LHCN-M2 (cell line): ENCODE measurements at regions not wholly inside any gene's neighbourhood (a gene's known extent, or its start where the extent isn't known, plus 50 kb on each side); places are given as distances from the start of the nearest gene placed in this dataset.

Experiments
- DNase-seq: peaks from one replicate; pipeline ENCODE4 v3.0.0-alpha.2; 2012; ENCODE audit warnings: low read depth

DNA sequence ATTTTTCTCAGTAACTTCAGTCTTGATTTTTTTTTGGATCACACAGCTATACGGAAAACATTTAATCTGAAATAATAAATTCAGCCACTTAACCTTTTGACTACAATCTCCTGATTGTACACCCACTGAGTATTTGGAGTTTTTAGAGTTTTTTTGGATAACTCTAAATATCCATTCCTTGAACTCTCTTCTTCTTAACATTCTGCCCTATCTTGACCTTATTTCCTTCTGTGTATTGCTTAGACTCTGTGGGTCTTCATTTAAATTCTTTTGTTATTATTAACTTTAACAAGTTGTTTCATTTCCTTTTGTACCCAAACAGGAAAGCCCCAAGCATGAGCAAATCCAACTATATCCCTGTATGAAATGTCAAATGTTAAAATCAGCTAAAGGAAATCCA is 170.2 kb upstream of the PTCHD4 start:
- DNase-seq, result no peak

DNA sequence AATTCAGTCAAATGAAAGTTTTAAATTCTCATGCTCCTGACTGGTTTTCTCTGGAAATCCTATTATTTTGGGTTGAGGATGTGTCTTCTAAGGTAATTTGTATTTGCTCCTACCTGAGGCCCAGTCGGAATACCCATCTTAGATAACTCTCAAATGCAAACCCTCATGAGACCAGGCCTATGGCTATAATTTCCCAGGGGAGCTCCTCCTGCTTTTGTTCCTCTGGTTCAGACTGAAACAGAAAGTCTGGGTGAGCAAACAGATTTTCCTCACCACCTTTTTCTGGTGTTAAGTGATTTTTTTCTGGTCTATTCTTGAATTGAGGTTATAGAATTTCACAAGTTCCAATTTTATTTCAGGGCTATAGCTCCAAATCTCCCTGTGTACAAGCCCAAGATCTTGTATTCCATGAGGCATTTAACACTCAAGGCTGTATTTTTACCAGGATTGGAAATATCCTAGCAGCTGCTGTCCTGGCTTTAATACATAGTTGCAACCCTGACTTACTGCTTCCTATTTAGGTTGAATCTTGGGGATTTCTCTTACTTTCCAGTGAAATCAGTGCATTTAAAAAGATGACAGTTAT is 169.1 kb upstream of the PTCHD4 start:
- no peak for DNase-seq

DNA sequence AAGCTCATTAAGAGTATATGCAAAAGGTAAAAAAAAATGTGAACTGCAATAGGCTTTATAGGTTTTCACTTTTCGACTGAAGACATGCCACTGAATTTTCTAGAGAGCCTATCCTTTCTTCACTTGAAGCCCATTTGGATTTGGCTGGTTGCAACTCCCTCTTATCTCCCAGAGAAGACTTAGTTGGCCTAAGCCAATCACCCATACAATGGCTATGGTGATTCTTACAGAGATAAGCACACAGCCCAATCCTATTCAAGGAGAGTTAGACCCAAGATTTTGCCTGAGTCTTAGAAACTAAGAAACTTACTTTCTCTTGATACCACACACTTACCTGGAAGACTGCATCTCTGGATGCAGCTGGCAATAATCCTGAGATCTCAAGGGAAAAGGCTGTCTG is 167.3 kb upstream of the PTCHD4 start:
- no peak for DNase-seq

DNA sequence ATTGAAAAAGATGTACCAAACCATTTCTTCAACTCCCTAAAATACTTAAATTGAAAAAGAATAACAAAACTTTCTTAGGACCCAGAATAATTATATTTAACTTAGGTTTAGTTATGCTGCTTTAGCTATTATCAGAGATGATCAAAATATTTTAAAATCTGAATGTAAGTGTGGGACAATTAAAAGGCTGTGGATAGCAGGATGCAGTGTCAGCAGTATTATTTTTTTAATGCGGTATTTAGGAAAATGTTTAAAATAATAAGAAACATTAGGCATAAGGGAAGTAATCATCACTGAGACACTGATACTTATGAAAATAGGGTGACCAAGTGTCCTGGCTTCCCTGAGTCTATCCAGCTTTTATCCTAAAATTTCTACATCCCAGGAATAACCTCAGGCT is 161.5 kb upstream of the PTCHD4 start:
- no peak for DNase-seq

DNA sequence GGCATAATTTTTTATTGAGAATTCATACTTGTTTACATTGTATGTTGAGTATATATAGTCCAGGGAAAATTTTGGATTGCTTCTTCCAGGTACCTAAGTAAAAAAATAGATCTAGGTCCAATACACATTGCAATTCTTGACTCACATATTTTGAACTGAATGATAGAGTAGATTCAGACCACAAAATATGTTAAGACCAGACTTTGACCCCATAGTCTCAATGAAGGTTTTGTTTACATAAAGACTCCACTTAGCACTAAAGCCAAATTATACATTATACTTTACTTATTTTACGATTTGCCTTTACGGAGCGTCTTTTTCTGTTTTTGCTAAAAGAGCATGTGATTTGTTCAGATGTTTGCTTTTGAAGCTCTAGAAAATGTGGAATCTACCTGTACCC is 144.1 kb upstream of the PTCHD4 start:
- no peak for DNase-seq

- DNase-seq, result no peak
Observed at GRCh38 chr6:48249071-48249470, 138.1 kb upstream of the PTCHD4 start.

DNA sequence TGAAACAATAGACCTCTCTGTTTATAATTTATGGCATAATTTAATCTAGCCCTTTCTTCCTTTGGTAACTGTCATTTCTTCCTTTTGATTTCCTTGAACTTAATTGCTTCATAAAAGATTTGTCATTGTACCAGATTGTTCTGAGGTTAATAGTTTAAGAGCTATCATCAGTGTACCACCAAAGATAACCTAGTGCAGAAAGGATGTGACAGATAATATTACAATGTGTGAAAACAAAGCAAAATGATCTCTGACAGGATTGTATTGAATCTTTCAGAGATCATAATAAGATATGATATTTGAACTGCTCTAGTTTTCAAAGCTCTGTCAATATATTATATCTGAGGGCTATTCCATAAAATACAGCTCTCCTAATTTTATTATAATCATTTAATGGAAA is 132.1 kb upstream of the PTCHD4 start:
- no peak for DNase-seq

GRCh38 chr6:48240287-48240686 is 129.3 kb upstream of the PTCHD4 start:
- DNase-seq, result no peak

DNA sequence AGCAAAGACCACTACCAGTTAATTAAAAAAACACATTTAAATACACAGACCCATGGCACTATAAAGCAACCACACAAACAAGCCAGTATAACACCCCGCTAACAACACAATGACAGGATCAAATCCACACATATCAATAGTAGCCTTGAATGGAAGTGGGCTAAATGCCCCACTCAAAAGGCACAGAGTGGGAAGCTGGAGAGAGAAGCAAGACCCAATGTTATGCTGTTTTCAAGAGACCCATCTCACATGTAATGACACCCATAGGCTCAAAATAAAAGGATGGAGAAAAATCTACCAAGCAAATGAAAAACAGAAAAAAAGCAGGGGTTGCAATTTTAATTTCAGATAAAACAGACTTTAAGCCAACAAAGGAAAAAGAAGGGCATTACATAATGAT is 125.4 kb upstream of the PTCHD4 start:
- no peak for DNase-seq

GRCh38 chr6:48233063-48233462 is 122.1 kb upstream of the PTCHD4 start:
- DNase-seq, result no peak

DNA sequence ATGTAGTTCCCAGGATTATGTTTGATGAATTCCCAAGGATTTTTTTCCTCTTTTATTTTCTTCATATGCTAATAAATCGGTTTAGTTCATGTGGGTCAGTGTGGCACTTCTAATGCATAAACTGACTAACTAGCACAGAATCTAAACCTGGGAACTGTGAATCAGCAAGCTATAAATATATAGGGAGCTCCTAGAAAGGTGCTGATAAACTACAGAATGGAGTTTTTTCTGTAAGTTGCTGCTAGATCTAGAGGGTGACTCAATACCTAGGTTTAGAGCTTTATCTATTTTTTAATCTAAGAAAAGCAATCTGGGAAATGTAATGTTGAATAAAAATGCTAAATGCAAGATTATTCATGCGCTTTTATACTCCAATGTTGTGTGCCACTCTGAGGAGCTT is 118.8 kb upstream of the PTCHD4 start:
- DNase-seq, result no peak

DNA sequence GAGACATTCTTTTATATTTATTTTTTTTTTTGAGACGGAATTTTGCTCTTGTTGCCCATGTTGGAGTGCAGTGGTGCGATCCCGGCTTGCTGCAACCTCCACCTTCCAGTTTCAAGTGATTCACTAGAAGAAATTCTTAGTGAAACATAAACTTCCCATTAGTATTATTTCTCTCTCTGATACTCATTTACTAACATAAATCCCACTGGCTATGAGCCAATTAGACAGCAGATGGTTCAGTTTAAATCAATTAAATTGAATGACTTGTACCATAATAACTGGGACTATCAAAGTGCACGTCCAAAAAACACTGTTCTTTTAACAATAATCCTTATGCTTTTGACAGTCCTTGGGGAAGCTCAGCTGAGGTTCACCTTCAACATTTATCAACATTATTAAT is 111.2 kb upstream of the PTCHD4 start:
- DNase-seq, result no peak

DNA sequence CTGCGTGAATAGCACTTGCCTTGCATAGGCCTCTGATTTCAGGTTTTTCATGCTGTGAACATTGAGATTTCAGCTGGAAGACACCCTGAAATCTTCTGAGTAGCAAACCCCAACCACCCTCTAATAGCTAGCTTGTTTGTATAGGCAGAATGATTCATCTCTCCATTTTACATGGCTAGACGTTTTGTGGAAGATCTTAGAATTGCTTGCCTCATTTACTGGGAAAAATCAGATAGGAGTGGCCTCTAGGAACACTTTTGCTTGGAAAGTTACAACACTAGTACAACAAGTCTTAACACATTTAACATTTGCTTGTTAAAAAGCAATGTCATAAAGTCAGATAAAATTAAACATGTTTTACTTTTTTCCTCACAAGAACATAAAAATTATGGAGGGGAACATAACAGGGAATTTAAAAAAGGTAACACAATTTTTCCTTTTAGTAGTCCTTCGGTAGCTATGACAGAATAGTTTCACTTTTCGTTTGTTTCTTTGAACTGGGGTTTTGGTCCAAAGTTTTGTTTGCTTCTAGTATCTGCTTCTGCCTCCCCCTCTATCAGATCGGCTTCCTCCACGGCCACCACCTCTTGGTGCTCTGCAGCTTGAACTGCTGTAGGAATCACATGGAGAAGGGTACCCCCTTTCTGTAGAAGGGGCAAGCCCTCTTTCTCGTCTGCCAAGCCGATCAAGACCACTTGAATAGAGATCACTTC is 102.2 kb upstream of the PTCHD4 start:
- no peak for DNase-seq

GRCh38 chr6:48212501-48212900 is 101.5 kb upstream of the PTCHD4 start:
- no peak for DNase-seq

GRCh38 chr6:48206091-48206490 is 95.1 kb upstream of the PTCHD4 start:
- DNase-seq, result no peak

DNA sequence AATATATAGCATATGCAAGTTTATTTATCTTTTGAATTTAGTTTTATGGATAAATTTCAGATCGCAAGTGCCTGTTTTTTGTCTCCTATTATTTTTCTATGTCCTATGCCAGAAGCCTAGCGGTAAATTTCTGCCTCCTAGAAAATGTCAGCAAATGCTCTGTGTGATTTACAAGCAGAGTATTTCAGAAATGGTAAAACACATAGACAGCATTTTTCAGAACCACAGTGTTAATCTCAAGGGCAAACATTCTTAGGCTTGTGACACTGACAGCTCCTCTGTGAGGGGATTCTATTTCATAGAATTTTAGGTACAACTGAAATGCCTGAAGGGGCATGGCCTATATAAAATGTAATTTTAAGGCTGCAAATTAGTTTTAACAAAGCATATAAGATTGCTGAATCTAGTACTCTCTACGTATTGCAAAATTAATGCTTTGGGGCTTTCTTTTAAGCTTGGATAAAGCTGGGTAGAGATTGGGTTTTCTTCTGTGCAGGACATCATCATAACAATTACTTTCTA is 89.9 kb upstream of the PTCHD4 start:
- peak; percentile 28 for DNase-seq

DNA sequence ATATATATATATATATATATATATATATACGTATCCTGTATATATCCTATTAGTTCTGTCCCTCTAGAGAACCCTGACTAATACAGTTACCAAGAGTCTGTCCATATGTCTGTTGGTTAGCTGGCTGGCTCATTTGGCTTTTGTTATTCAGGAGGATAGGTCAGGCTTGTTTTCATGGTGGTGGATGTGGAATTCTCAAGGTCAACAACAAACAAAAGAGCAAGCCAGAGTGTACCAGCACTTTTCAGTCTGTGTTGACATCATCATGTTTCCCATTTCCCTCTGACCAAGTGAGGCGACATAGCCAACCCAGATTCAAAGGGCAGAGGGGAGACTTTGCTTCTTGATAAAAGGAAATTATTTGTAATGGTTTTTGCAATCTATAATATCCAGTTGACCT is 88.5 kb upstream of the PTCHD4 start:
- peak; percentile 26 for DNase-seq

DNA sequence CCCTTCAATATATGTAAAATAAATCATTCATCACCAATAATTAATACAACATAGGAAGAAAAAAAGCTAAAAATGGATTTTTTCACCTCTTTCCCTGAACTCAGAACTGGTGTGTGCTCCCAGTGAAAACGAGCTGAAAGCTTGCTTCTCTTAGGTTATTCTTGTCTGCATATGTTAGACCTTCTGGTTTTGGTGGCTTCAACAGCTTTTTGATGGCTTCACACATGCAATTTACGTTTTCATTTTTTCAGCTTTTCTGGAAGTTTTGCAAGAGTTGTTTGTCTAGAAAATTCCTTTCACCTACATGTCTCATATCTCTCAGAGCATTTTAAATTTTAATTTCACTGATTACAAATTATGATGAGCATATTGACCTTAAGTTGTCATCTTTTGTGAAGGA is 86.9 kb upstream of the PTCHD4 start:
- no peak for DNase-seq

GRCh38 chr6:48194596-48195295 is 83.7 kb upstream of the PTCHD4 start:
- no peak for DNase-seq

GRCh38 chr6:48188158-48188557 is 77.2 kb upstream of the PTCHD4 start:
- DNase-seq, result no peak

DNA sequence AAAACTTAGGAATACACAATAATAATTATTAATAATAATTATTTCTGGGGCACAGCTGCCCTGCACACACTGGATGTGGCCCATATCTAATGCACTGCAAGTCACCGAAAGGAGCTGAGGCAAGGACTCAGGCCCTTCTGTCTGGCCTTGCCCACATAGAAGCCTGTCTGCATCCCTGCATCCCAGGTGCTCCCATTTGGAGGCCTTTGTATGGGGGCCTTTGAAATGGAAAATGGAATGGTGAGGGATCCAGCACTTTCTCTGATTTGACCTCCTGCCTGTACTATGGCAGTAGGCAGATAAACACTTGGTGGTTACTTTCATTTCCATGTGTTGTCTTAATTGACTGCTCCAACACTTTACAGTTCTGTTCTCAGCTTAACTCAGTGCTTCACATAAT is 75.7 kb upstream of the PTCHD4 start:
- DNase-seq, result no peak

DNA sequence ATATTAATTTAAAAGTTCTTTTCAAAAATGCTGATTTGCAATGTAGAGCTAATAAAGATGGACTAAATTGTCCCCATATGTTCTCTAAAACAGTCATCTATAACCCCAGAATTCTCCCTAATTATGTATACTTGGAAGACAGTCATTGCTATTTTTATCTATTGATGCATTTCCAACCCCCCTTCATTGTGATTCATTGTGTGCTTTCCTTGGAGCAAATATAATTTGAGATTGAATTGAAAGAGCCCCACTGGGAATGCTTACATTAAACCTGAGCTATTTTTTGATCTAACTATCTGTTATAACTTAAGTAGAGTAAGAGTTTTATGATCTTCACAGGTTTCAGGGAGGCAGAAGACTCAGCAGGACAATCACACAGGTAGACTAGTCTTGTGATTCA is 73.7 kb upstream of the PTCHD4 start:
- peak; percentile 26 for DNase-seq
